ENCODE measurements at regions not wholly inside any gene's neighbourhood (a gene's known extent, or its start where the extent isn't known, plus 50 kb on each side); places are given as distances from the start of the nearest gene placed in this dataset.

DNA sequence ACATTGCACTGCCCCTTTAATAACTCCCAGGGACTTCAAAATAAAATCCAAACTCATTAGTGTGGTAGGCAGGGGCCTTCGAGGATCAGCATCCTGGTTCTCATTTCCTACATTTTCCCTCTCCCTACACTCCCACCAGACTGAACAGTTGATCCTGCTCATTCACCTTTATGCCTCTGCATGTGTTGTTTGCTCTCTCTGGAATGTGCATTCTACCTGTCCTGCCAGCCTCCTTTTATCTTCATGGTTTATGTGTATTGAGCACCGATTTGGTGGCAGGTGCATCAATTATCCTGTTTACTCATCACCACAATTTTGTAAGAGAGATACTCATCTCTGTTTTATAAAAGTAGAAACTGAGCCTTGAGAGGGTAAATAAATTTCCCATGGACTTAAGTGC, 125.0 kb downstream of the ADSS2 start:
- TF ChIP-seq, protein P1, sequence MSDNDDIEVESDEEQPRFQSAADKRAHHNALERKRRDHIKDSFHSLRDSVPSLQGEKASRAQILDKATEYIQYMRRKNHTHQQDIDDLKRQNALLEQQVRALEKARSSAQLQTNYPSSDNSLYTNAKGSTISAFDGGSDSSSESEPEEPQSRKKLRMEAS (CRISPR knock-in tag; IDR thresholded peaks at IDR 0.05) = no peak
- no peak for TF ChIP-seq NR2C2 (CRISPR knock-in tag; IDR thresholded peaks at IDR 0.05)
- TF ChIP-seq, protein P2, sequence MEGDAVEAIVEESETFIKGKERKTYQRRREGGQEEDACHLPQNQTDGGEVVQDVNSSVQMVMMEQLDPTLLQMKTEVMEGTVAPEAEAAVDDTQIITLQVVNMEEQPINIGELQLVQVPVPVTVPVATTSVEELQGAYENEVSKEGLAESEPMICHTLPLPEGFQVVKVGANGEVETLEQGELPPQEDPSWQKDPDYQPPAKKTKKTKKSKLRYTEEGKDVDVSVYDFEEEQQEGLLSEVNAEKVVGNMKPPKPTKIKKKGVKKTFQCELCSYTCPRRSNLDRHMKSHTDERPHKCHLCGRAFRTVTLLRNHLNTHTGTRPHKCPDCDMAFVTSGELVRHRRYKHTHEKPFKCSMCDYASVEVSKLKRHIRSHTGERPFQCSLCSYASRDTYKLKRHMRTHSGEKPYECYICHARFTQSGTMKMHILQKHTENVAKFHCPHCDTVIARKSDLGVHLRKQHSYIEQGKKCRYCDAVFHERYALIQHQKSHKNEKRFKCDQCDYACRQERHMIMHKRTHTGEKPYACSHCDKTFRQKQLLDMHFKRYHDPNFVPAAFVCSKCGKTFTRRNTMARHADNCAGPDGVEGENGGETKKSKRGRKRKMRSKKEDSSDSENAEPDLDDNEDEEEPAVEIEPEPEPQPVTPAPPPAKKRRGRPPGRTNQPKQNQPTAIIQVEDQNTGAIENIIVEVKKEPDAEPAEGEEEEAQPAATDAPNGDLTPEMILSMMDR (IDR thresholded peaks at IDR 0.05) = no peak
- TF ChIP-seq, protein P3, sequence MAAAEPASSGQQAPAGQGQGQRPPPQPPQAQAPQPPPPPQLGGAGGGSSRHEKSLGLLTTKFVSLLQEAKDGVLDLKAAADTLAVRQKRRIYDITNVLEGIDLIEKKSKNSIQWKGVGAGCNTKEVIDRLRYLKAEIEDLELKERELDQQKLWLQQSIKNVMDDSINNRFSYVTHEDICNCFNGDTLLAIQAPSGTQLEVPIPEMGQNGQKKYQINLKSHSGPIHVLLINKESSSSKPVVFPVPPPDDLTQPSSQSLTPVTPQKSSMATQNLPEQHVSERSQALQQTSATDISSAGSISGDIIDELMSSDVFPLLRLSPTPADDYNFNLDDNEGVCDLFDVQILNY (CRISPR knock-in tag; IDR thresholded peaks at IDR 0.05) = no peak
- no peak for TF ChIP-seq NR3C1 (CRISPR knock-in tag; conservative IDR thresholded peaks at IDR 0.05; ENCODE audit: low read depth)
- no peak for TF ChIP-seq ZNF416 (CRISPR knock-in tag; IDR thresholded peaks at IDR 0.05)
- TF ChIP-seq NFE2L1 (CRISPR knock-in tag; IDR thresholded peaks at IDR 0.05) = no peak
- no peak for TF ChIP-seq SMAD4 (CRISPR knock-in tag; IDR thresholded peaks at IDR 0.05)
- TF ChIP-seq, protein P4, sequence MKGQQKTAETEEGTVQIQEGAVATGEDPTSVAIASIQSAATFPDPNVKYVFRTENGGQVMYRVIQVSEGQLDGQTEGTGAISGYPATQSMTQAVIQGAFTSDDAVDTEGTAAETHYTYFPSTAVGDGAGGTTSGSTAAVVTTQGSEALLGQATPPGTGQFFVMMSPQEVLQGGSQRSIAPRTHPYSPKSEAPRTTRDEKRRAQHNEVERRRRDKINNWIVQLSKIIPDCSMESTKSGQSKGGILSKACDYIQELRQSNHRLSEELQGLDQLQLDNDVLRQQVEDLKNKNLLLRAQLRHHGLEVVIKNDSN (CRISPR knock-in tag; IDR thresholded peaks at IDR 0.05) = no peak
- no peak for TF ChIP-seq SOX15 (CRISPR knock-in tag; IDR thresholded peaks at IDR 0.05)
- TF ChIP-seq FOXJ3 (CRISPR knock-in tag; IDR thresholded peaks at IDR 0.05; ENCODE audit: borderline replicate concordance) = no peak
- TF ChIP-seq NR1H2 (CRISPR knock-in tag; IDR thresholded peaks at IDR 0.05) = no peak
- TF ChIP-seq, protein P5, sequence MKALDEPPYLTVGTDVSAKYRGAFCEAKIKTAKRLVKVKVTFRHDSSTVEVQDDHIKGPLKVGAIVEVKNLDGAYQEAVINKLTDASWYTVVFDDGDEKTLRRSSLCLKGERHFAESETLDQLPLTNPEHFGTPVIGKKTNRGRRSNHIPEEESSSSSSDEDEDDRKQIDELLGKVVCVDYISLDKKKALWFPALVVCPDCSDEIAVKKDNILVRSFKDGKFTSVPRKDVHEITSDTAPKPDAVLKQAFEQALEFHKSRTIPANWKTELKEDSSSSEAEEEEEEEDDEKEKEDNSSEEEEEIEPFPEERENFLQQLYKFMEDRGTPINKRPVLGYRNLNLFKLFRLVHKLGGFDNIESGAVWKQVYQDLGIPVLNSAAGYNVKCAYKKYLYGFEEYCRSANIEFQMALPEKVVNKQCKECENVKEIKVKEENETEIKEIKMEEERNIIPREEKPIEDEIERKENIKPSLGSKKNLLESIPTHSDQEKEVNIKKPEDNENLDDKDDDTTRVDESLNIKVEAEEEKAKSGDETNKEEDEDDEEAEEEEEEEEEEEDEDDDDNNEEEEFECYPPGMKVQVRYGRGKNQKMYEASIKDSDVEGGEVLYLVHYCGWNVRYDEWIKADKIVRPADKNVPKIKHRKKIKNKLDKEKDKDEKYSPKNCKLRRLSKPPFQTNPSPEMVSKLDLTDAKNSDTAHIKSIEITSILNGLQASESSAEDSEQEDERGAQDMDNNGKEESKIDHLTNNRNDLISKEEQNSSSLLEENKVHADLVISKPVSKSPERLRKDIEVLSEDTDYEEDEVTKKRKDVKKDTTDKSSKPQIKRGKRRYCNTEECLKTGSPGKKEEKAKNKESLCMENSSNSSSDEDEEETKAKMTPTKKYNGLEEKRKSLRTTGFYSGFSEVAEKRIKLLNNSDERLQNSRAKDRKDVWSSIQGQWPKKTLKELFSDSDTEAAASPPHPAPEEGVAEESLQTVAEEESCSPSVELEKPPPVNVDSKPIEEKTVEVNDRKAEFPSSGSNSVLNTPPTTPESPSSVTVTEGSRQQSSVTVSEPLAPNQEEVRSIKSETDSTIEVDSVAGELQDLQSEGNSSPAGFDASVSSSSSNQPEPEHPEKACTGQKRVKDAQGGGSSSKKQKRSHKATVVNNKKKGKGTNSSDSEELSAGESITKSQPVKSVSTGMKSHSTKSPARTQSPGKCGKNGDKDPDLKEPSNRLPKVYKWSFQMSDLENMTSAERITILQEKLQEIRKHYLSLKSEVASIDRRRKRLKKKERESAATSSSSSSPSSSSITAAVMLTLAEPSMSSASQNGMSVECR (CRISPR knock-in tag; IDR thresholded peaks at IDR 0.05; ENCODE audit: borderline replicate concordance) = no peak
- TF ChIP-seq, protein P6, sequence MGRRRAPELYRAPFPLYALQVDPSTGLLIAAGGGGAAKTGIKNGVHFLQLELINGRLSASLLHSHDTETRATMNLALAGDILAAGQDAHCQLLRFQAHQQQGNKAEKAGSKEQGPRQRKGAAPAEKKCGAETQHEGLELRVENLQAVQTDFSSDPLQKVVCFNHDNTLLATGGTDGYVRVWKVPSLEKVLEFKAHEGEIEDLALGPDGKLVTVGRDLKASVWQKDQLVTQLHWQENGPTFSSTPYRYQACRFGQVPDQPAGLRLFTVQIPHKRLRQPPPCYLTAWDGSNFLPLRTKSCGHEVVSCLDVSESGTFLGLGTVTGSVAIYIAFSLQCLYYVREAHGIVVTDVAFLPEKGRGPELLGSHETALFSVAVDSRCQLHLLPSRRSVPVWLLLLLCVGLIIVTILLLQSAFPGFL (CRISPR knock-in tag; IDR thresholded peaks at IDR 0.05; ENCODE audit: borderline replicate concordance) = no peak
